ENCODE measurements at regions not wholly inside any gene's neighbourhood (a gene's known extent, or its start where the extent isn't known, plus 50 kb on each side); places are given as distances from the start of the nearest gene placed in this dataset.

DNA sequence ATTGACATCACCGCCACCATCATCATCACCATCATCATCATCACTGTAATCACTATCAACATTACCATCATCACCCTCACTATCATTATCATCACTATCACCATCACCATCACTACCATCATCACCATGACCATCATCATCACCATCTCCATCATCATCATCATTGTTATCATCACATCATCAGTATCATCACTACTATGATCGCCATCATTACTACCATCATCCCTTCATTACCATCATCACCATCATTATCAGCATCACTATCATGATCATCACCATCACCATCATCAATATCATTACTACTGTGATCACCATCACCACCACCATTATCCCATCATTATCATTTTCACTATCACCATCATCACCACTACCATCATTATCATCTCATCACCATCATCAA, 368.3 kb downstream of the SEC14L1 start:
- no peak for TF ChIP-seq CREB1 (IDR thresholded peaks at IDR 0.05; ENCODE audit: low read depth)
- TF ChIP-seq, protein P1, sequence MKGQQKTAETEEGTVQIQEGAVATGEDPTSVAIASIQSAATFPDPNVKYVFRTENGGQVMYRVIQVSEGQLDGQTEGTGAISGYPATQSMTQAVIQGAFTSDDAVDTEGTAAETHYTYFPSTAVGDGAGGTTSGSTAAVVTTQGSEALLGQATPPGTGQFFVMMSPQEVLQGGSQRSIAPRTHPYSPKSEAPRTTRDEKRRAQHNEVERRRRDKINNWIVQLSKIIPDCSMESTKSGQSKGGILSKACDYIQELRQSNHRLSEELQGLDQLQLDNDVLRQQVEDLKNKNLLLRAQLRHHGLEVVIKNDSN (IDR thresholded peaks at IDR 0.05), result no peak
- no peak for TF ChIP-seq EP300 (IDR thresholded peaks at IDR 0.05; ENCODE audit: borderline replicate concordance)
- no peak for TF ChIP-seq TAF1 (IDR thresholded peaks at IDR 0.05; ENCODE audit: low read depth)
- no peak for TF ChIP-seq FOXM1 (IDR thresholded peaks at IDR 0.05; ENCODE audit: borderline replicate concordance, low read depth)
- TF ChIP-seq YY1 (IDR thresholded peaks at IDR 0.05; ENCODE audit: low read depth), result no peak
- TF ChIP-seq RAD21 (IDR thresholded peaks at IDR 0.05; ENCODE audit: low read depth), result no peak
- no peak for TF ChIP-seq EGR1 (IDR thresholded peaks at IDR 0.05)
- no peak for TF ChIP-seq REST (IDR thresholded peaks at IDR 0.05; ENCODE audit: low read depth)
- TF ChIP-seq CEBPB (IDR thresholded peaks at IDR 0.05), result no peak
- no peak for TF ChIP-seq MAX (IDR thresholded peaks at IDR 0.05)
- TF ChIP-seq NFIC (IDR thresholded peaks at IDR 0.05), result no peak
- no peak for TF ChIP-seq TCF12 (IDR thresholded peaks at IDR 0.05; ENCODE audit: low read depth)
- no peak for TF ChIP-seq ZBTB7A (IDR thresholded peaks at IDR 0.05; ENCODE audit: low read depth)

Measured in Ishikawa (cell line).